H9 (cell line): ENCODE measurements at regions not wholly inside any gene's neighbourhood (a gene's known extent, or its start where the extent isn't known, plus 50 kb on each side); places are given as distances from the start of the nearest gene placed in this dataset.

ENCODE experiments used
- DNase-seq: peaks from one replicate; pipeline ENCODE4 v3.0.0-alpha.2; 2017
- H2AFZ ChIP-seq: one replicate; pipeline ENCODE4 v1.6.1; 2013; ENCODE audit warnings: mild to moderate bottlenecking, low read length, control low read depth, moderate library complexity
- H2AK5ac ChIP-seq: 2 replicates; pipeline ENCODE4 v1.6.1; 2013; ENCODE audit warnings: low read length, control low read depth, mixed read lengths; ENCODE audit not compliant: insufficient read length
- H2BK120ac ChIP-seq: one replicate; pipeline ENCODE4 v1.6.1; 2013; ENCODE audit warnings: low read depth, mild to moderate bottlenecking, low read length, control low read depth, inconsistent platforms; ENCODE audit not compliant: poor library complexity, severe bottlenecking
- H2BK12ac ChIP-seq: 2 replicates; pipeline ENCODE4 v1.6.1; 2013; ENCODE audit warnings: low read length, control low read depth, mixed read lengths, low read depth; ENCODE audit not compliant: insufficient read length
- H2BK15ac ChIP-seq: 2 replicates; pipeline ENCODE4 v1.6.1; 2013; ENCODE audit warnings: low read depth, low read length, control low read depth
- H2BK20ac ChIP-seq: one replicate; pipeline ENCODE4 v1.6.1; 2013; ENCODE audit warnings: low read depth, mild to moderate bottlenecking, low read length, control low read depth, inconsistent platforms; ENCODE audit not compliant: poor library complexity, severe bottlenecking
- H2BK5ac ChIP-seq: 2 replicates; pipeline ENCODE4 v1.6.1; 2013; ENCODE audit warnings: low read length, control low read depth, mixed read lengths; ENCODE audit not compliant: insufficient read length
- H3K14ac ChIP-seq: 2 replicates; pipeline ENCODE4 v1.6.1; 2013; ENCODE audit warnings: low read length, control low read depth; ENCODE audit not compliant: insufficient read depth
- H3K18ac ChIP-seq: 2 replicates; pipeline ENCODE4 v1.6.1; 2013; ENCODE audit warnings: low read depth, mild to moderate bottlenecking, mixed read lengths, low read length, control low read depth; ENCODE audit not compliant: insufficient read length
- H3K23ac ChIP-seq: 2 replicates; pipeline ENCODE4 v1.6.1; 2013; ENCODE audit warnings: low read length, control low read depth, mixed read lengths, low read depth; ENCODE audit not compliant: insufficient read length
- H3K23me2 ChIP-seq: 2 replicates; pipeline ENCODE4 v1.6.1; 2013; ENCODE audit warnings: low read depth, mild to moderate bottlenecking, mixed read lengths, low read length, control low read depth; ENCODE audit not compliant: insufficient read length, poor library complexity, severe bottlenecking
- H3K27ac ChIP-seq: 2 replicates; pipeline ENCODE4 v1.5.1; 2013; ENCODE audit warnings: low read length, control low read depth, mixed read lengths, low read depth; ENCODE audit not compliant: insufficient read length
- H3K27me3 ChIP-seq: 2 replicates; pipeline ENCODE4 v1.6.1; 2013; ENCODE audit warnings: low read length, control low read depth, inconsistent platforms; ENCODE audit not compliant: insufficient read depth
- H3K4ac ChIP-seq: 2 replicates; pipeline ENCODE4 v1.6.1; 2013; ENCODE audit warnings: low read depth, mild to moderate bottlenecking, control low read depth, inconsistent platforms, low read length, moderate library complexity
- H3K4me1 ChIP-seq: 2 replicates; pipeline ENCODE4 v1.6.1; 2013; ENCODE audit warnings: low read length, control low read depth, inconsistent platforms; ENCODE audit not compliant: insufficient read depth
- H3K4me2 ChIP-seq: 2 replicates; pipeline ENCODE4 v1.6.1; 2013; ENCODE audit warnings: low read length, control low read depth, mixed read lengths; ENCODE audit not compliant: insufficient read length, insufficient read depth
- H3K56ac ChIP-seq: 2 replicates; pipeline ENCODE4 v1.6.1; 2013; ENCODE audit warnings: low read depth, mild to moderate bottlenecking, mixed read lengths, low read length, control low read depth; ENCODE audit not compliant: insufficient read length
- H3K79me1 ChIP-seq: 2 replicates; pipeline ENCODE4 v1.6.1; 2013; ENCODE audit warnings: low read depth, mild to moderate bottlenecking, moderate library complexity, low read length, control low read depth, inconsistent platforms; ENCODE audit not compliant: insufficient read depth, poor library complexity, severe bottlenecking
- H3K79me2 ChIP-seq: 2 replicates; pipeline ENCODE4 v1.6.1; 2013; ENCODE audit warnings: low read length, control low read depth, inconsistent platforms; ENCODE audit not compliant: insufficient read depth
- H3K9ac ChIP-seq: 2 replicates; pipeline ENCODE4 v1.6.1; 2013; ENCODE audit warnings: low read length, control low read depth, mixed read lengths; ENCODE audit not compliant: insufficient read length; ENCODE audit errors: extremely low read depth
- H3K9me3 ChIP-seq: one replicate; pipeline ENCODE4 v1.6.1; 2013; ENCODE audit warnings: low read depth, low read length, inconsistent platforms; ENCODE audit not compliant: control insufficient read depth
- H3T11ph ChIP-seq: one replicate; pipeline ENCODE4 v1.6.1; 2013; ENCODE audit warnings: mild to moderate bottlenecking, low read length, control low read depth, inconsistent platforms
- H4K20me1 ChIP-seq: one replicate; pipeline ENCODE4 v1.6.1; 2013; ENCODE audit not compliant: control insufficient read depth, insufficient read length, insufficient read depth
- H4K5ac ChIP-seq: 2 replicates; pipeline ENCODE4 v1.6.1; 2013; ENCODE audit warnings: low read depth, mild to moderate bottlenecking, mixed read lengths, low read length, control low read depth; ENCODE audit not compliant: insufficient read length
- H4K8ac ChIP-seq: replicated peaks from 2 replicates; pipeline ENCODE4 v1.6.1; 2013; ENCODE audit warnings: low read length, control low read depth, mixed read lengths, low read depth; ENCODE audit not compliant: insufficient read length
- H4K91ac ChIP-seq: 2 replicates; pipeline ENCODE4 v1.6.1; 2013; ENCODE audit warnings: low read depth, mild to moderate bottlenecking, moderate library complexity, mixed read lengths, low read length, control low read depth; ENCODE audit not compliant: insufficient read length
- H3K27ac Mint-ChIP-seq, 3 experiments: 2 replicates in 2 of 3; 3 replicates in 1 of 3; pipeline ENCODE4 v1.8.0; 2020 to 2021; ENCODE audit warnings: mixed read lengths in 3 of 3, mild to moderate bottlenecking in 1 of 3, moderate library complexity in 1 of 3
- H3K27me3 Mint-ChIP-seq: 2 replicates; pipeline ENCODE4 v1.8.0; 2021; ENCODE audit warnings: low read depth, mild to moderate bottlenecking, moderate library complexity, mixed read lengths
- H3K36me3 Mint-ChIP-seq, 3 experiments: 2 replicates in 2 of 3; 3 replicates in 1 of 3; pipeline ENCODE4 v1.8.0; 2020 to 2021; ENCODE audit warnings: low read depth in 3 of 3, mixed read lengths in 3 of 3; ENCODE audit not compliant: insufficient read depth in 1 of 3
- H3K4me1 Mint-ChIP-seq, 2 experiments: 2 replicates each; pipeline ENCODE4 v1.8.0; 2020; ENCODE audit warnings: mixed read lengths in 2 of 2
- H3K4me3 Mint-ChIP-seq, 2 experiments: 2 replicates in 1 of 2; 3 replicates in 1 of 2; pipeline ENCODE4 v1.8.0; 2020 to 2021; ENCODE audit warnings: mild to moderate bottlenecking in 2 of 2, mixed read lengths in 2 of 2, moderate library complexity in 1 of 2
- H3K9me3 Mint-ChIP-seq, 2 experiments: 2 replicates in 1 of 2; 3 replicates in 1 of 2; pipeline ENCODE4 v1.8.0; 2020; ENCODE audit warnings: mild to moderate bottlenecking in 2 of 2, mixed read lengths in 2 of 2, moderate library complexity in 1 of 2
- CTCF ChIP-seq: fragments of 200-600 bp; sonication (generic); conservative IDR thresholded peaks from 3 replicates; pipeline ENCODE4 v1.8.0; 2021; ENCODE audit warnings: antibody characterized with exemption, mild to moderate bottlenecking
- WGBS: extraction: QIAGEN DNeasy Blood & Tissue Kit; methylation state at CpG from one replicate; pipeline ENCODE4 v1.1.7; 2013; ENCODE audit warnings: missing lambda C conversion rate, low lambda C conversion rate, mixed read lengths; ENCODE audit not compliant: insufficient read length; ENCODE audit errors: extremely low coverage; 5-methylcytosine and 5-hydroxymethylcytosine counted together

GRCh38 chr11:24407733-24408132 is 89.1 kb upstream of the LUZP2 start:
- Histone ChIP-seq H3K4ac (no peak overlapping the region), H3K14ac (no peak overlapping the region), H3K27me3 (no peaks in the 10 kb centered on the region), H3K79me2 (no peaks in the 10 kb centered on the region), H3K27ac (no peak overlapping the region), H3K4me1 (no peaks in the 10 kb centered on the region), H2AFZ (no peak overlapping the region), H3K4me2 (no peak overlapping the region), H4K5ac (no peak overlapping the region), H2BK20ac (no peak overlapping the region), H3K23me2 (no peaks in the 10 kb centered on the region), H3K18ac (no peak overlapping the region), H4K20me1 (no peaks in the 10 kb centered on the region), H4K8ac (no peak overlapping the region), H2BK5ac (no peak overlapping the region), H3K23ac (no peak overlapping the region), H3K56ac (no peak overlapping the region), H3K9ac (no peak overlapping the region), H4K91ac (no peak overlapping the region), H3K9me3 (no peaks in the 10 kb centered on the region), H3T11ph (no peak overlapping the region), H2AK5ac (no peak overlapping the region), H2BK12ac (no peak overlapping the region), H2BK120ac (no peak overlapping the region), H3K79me1 (no peaks in the 10 kb centered on the region), H2BK15ac (no peak overlapping the region)
- no peaks in the 10 kb centered on the region for H3K27me3 Mint-ChIP-seq
- WGBS, result no CpG with 5 or more reads among the region's 3 CpGs
- no peak overlapping the region for H3K4me3 Mint-ChIP-seq
- DNase-seq, result no peak
- no peaks in the 10 kb centered on the region for H3K9me3 Mint-ChIP-seq
- TF ChIP-seq CTCF, result no peak
- H3K4me1 Mint-ChIP-seq, result peaks cover 3 to 11% of the 10 kb centered on the region in 2 experiments; a peak in 3 of 4 replicates
- H3K36me3 Mint-ChIP-seq, result no peaks in the 10 kb centered on the region
- no peak overlapping the region for H3K27ac Mint-ChIP-seq
